ENCODE measurements at regions not wholly inside any gene's neighbourhood (a gene's known extent, or its start where the extent isn't known, plus 50 kb on each side); places are given as distances from the start of the nearest gene placed in this dataset.

DNA sequence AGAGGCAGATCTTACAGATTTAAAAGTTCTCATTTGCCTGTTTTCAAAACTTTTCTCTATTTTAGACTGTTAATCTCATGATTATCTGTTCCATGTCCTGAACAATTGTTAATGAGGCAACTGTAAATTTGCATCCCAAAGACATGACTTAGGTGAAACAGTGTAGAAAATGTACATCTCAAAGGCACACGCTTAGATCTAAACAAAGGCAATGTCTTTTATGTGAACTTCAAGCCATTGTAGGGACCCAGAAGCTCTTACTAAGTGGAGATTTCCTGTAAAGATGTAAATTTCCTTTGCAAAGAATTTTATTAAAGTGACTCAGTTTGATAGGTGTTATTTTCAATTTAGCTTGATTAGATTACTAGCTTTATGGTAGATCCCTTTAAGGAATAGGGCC lies 125.2 kb upstream of the F3 start:
- Histone ChIP-seq H3K27ac (ENCODE audit: low read depth, low read length) (no peak overlapping the region), H3K27me3 (ENCODE audit: control insufficient read depth, insufficient read depth, low read length, poor library complexity, severe bottlenecking) (no peaks in the 10 kb centered on the region)

DNA sequence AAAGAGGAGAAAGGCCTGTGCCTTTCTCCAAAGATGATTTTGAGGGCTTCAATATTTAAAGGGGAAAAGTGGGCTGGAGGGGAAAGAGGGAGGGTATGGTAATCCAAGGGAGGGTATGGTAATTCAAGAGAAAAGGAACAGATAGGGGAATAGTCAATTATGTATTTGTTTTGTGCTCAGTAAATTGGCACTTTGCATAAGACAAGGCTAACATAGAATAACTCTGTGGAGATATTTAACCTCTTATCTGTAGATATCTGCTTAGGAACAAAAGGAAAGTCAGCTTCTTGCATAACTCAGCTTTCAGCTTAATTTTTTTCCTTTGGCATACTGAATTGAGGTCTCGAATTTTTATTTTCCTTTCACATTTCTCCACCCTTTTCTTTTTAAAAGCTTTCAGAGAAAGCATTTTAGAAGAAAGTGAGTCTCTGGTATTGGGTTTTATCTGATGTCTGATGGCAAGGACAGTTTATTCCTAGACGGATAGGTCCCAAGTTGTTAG lies 119.9 kb upstream of the F3 start:
- no peak for DNase-seq
- TF ChIP-seq, protein P1, sequence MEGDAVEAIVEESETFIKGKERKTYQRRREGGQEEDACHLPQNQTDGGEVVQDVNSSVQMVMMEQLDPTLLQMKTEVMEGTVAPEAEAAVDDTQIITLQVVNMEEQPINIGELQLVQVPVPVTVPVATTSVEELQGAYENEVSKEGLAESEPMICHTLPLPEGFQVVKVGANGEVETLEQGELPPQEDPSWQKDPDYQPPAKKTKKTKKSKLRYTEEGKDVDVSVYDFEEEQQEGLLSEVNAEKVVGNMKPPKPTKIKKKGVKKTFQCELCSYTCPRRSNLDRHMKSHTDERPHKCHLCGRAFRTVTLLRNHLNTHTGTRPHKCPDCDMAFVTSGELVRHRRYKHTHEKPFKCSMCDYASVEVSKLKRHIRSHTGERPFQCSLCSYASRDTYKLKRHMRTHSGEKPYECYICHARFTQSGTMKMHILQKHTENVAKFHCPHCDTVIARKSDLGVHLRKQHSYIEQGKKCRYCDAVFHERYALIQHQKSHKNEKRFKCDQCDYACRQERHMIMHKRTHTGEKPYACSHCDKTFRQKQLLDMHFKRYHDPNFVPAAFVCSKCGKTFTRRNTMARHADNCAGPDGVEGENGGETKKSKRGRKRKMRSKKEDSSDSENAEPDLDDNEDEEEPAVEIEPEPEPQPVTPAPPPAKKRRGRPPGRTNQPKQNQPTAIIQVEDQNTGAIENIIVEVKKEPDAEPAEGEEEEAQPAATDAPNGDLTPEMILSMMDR (conservative IDR thresholded peaks at IDR 0.05) = no peak
- WGBS, 2 experiments (ENCODE audit: insufficient coverage in 1 of 2, insufficient read length in 1 of 2) = 48% methylated on average over 2 of the region's 2 CpGs; no CpG with 5 or more reads in 1 of the 2 experiments
- no peaks in the 10 kb centered on the region for H3K27me3 Mint-ChIP-seq (ENCODE audit: insufficient read depth)
- no peaks in the 10 kb centered on the region for H3K36me3 ChIP-seq (ENCODE audit: control insufficient read depth, insufficient read depth, low read length)
- H3K4me1 Mint-ChIP-seq = peaks cover 53% of the 10 kb centered on the region
- H3K27me3 ChIP-seq (ENCODE audit: control insufficient read depth, insufficient read depth, low read length, poor library complexity, severe bottlenecking) = no peaks in the 10 kb centered on the region
- H3K4me3 Mint-ChIP-seq = peak overlapping the region; percentile 13
- peak overlapping the region; percentile 65 for H3K27ac ChIP-seq (ENCODE audit: low read depth, low read length)
- peaks cover 27% of the 10 kb centered on the region for H3K9me3 ChIP-seq (ENCODE audit: control insufficient read depth, low read length)
- peaks cover 3% of the 10 kb centered on the region for H3K36me3 Mint-ChIP-seq (ENCODE audit: low read depth)
- peak overlapping the region; percentile 94 for H3K27ac Mint-ChIP-seq
- H3K4me1 ChIP-seq (ENCODE audit: control insufficient read depth, insufficient read depth, low read length) = peaks cover 34% of the 10 kb centered on the region
- no peak overlapping the region for H3K9ac ChIP-seq (ENCODE audit: extremely low read depth, low read length, poor library complexity, severe bottlenecking)
- H3K9me3 Mint-ChIP-seq = peaks cover 13% of the 10 kb centered on the region
- H3K4me3 ChIP-seq (ENCODE audit: low read length) = no peak overlapping the region

More for the DNA sequence above, 125.2 kb upstream of the F3 start:
- Mint-ChIP-seq H3K4me3 (no peak overlapping the region), H3K4me1 (peaks cover 56% of the 10 kb centered on the region), H3K27me3 (ENCODE audit: insufficient read depth) (no peaks in the 10 kb centered on the region), H3K9me3 (peaks cover 13% of the 10 kb centered on the region), H3K27ac (no peak overlapping the region), H3K36me3 (ENCODE audit: low read depth) (peaks cover 3% of the 10 kb centered on the region)
- Histone ChIP-seq H3K36me3 (ENCODE audit: control insufficient read depth, insufficient read depth, low read length) (no peaks in the 10 kb centered on the region), H3K9me3 (ENCODE audit: control insufficient read depth, low read length) (peaks cover 30% of the 10 kb centered on the region), H3K9ac (ENCODE audit: extremely low read depth, low read length, poor library complexity, severe bottlenecking) (no peak overlapping the region), H3K4me1 (ENCODE audit: control insufficient read depth, insufficient read depth, low read length) (peaks cover 25% of the 10 kb centered on the region), H3K4me3 (ENCODE audit: low read length) (no peak overlapping the region)
- DNase-seq = no peak
- 79 to 88% methylated on average over 1 of the region's 1 CpG for WGBS, 2 experiments (ENCODE audit: insufficient coverage in 1 of 2, insufficient read length in 1 of 2)
- TF ChIP-seq, protein P1 (conservative IDR thresholded peaks at IDR 0.05) = no peak

DNA sequence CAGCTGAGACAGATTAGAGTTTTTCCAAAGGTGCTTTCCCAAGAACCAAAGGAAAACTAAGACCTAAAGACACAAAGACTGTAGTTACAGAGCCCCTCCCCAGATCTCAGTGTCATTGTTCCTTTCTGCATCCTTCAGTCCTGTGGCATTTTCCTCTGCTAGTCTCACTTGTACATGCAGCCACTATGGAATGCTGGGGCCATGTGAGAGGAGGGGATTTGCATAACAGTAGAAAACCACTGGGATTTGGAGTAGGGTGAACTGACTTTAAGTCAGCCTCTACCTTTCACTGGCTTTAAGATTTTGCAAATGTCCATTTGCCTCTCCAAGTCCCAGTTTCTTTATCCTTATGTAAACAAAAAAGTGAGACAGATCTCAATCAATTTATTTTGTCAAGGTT lies 119.4 kb upstream of the F3 start:
- Mint-ChIP-seq H3K9me3 (peaks cover 10% of the 10 kb centered on the region), H3K36me3 (ENCODE audit: low read depth) (peaks cover 3% of the 10 kb centered on the region), H3K4me1 (peaks cover 50% of the 10 kb centered on the region), H3K4me3 (peak overlapping the region; percentile 13), H3K27ac (peak overlapping the region; percentile 94), H3K27me3 (ENCODE audit: insufficient read depth) (no peaks in the 10 kb centered on the region)
- DNase-seq = peak; percentile 85
- Histone ChIP-seq H3K27ac (ENCODE audit: low read depth, low read length) (peak overlapping the region; percentile 65), H3K27me3 (ENCODE audit: control insufficient read depth, insufficient read depth, low read length, poor library complexity, severe bottlenecking) (no peaks in the 10 kb centered on the region), H3K4me1 (ENCODE audit: control insufficient read depth, insufficient read depth, low read length) (peaks cover 34% of the 10 kb centered on the region), H3K4me3 (ENCODE audit: low read length) (no peak overlapping the region), H3K9me3 (ENCODE audit: control insufficient read depth, low read length) (peaks cover 22% of the 10 kb centered on the region), H3K36me3 (ENCODE audit: control insufficient read depth, insufficient read depth, low read length) (no peaks in the 10 kb centered on the region), H3K9ac (ENCODE audit: extremely low read depth, low read length, poor library complexity, severe bottlenecking) (no peak overlapping the region)
- TF ChIP-seq, protein P1 (conservative IDR thresholded peaks at IDR 0.05) = no peak

Data from endodermal cell (in vitro differentiated cells).